HG03064 (cell line): ENCODE measurements at regions not wholly inside any gene's neighbourhood (a gene's known extent, or its start where the extent isn't known, plus 50 kb on each side); places are given as distances from the start of the nearest gene placed in this dataset.
"Not testable (repeated sequence)": the region's sequence is repeated elsewhere in the genome, so short reads cannot be mapped to it uniquely, and the experiment has no call there.

Source experiments
- ATAC-seq: cut with Tn5 transposase; IDR thresholded peaks from one replicate; pipeline ENCODE4 v1.9.1; 2021; ENCODE audit warnings: low read depth; ENCODE audit not compliant: unreplicated experiment

- no peak for ATAC-seq
These were observed 324.0 kb downstream of the FOXO1 start for GRCh38 chr13:40342461-40342860.

DNA sequence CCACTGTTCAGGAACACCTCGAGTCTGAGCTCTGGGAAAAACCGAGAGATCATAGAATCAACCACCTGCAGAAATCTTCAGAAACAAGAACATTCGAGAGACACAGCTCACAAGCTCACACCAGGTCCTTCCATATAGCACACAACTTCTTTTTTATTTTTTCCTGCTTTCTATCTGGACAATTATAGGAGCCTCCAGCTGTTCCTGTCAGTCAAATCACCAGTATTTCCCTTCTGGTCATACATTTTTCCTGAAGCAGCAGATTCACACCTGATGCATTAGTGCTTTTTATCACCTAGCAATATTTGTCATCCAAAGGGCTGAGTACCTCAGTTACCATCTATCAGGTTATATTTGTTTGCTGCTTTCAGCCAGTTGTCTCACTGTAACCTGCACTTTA is 323.5 kb downstream of the FOXO1 start:
- no peak for ATAC-seq

- no peak for ATAC-seq
These were observed 322.7 kb downstream of the FOXO1 start for GRCh38 chr13:40343550-40344269.

- no peak for ATAC-seq
These were observed 321.9 kb downstream of the FOXO1 start for GRCh38 chr13:40344270-40345148.

DNA sequence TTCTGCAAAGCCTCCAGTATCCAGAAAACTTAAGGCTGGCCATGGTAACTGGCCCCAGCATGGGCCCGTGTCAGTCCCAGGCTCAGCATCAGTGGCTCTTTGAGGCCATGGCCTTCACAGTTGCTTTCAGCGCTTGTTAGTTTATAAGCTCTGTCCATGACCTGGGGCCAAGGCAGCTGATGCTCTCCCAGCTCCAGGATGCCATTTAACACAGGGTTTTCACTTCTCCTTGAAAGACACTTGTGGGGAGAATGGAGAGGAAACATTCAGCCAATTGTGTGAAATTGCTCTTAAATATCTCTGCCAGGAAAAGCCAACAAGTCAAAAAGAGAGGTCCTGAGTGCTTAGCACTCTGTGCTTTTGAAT is 321.3 kb downstream of the FOXO1 start:
- ATAC-seq = no peak

GRCh38 chr13:40345654-40346372 is 320.6 kb downstream of the FOXO1 start:
- ATAC-seq = no peak

DNA sequence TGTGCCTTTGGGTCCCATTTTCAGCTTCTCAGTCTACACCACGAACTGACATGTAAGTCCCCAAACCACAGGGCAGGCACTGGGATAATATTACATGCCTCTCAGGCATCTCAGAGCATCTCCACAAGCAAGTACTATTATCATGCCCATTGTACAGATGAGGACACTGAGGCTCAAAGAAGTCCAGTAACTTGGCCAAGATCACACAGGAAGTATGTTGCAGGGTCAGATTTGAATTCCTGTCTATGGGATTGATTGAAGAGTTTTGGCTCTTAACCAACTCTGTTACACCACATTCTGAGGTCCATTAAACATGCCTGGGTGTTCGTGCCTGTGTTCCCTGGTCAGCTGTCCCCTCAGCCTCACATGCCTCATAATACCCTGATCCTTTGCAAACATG is 319.8 kb downstream of the FOXO1 start:
- no peak for ATAC-seq

GRCh38 chr13:40348096-40348679 is 318.3 kb downstream of the FOXO1 start:
- ATAC-seq = no peak

DNA sequence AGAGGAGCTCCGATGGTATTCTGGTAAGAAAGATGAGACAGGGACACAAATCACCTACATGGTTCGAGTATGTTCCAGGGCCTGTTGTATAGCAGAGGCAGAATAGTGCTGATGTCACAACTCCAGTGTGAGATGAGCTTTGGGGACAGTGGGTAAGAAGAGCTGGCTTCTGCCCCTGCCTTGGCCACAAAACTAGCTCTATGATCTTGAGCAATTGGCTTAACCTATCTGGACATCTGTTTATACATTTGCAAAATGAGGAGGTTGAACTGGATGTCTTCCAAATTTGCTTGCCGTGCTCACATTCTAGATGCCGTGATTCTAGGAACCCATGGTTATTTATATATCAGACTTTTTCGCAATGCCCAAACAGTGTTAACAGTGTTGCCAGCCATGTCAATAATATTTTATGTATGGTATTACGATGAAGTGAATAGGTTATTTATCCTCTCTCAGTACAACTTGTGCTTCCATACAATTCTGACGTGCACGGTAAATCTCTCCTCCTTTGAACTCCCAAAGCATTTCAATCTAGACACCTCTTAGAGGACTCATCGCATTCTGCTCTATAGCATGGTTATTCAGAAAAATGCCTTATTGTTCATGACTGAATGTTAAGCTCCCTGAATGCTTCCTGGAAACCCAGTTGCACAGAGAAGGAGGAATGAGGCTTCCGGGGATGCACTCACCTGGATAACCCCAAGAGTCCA is 316.0 kb downstream of the FOXO1 start:
- no peak for ATAC-seq

DNA sequence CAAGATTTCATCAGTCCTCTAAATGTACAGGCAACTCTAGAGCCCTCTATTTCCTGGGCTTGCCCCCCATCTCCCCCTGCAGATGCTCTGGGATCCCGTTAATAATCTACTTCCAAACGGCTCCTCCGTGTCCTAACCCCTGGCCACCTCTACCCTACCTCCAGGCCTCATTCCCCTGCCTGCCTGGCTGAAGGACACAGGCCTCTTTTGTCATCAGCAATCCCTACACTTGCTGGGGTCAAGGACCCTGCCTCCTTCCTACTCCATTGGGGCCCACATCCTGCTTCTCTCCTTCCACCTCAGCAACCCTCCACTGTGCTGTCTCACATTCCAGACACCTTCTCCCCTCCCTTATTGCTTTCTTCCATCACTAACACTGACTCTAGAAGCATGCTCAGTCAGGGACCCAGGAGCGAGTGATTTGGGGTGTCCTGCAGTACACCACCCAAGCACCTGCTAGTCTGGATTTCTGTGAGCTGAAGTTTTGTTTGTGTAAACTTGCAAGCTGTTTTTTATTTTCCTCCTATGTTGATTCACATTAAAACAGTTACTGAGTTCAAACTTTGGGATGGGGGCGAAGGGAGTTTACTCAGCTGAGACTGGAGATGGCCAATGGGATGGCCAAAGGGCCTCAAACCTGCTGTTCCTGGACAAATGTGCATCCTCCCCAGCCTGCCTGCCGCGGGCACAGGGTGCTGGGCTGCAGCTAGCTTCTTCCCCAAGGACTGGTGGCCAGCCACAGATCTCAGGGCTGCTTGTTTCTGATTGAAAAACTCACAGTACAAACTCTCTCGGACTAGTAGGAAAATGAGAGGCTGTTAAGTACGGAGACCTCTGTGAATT is 314.7 kb downstream of the FOXO1 start:
- no peak for ATAC-seq

- ATAC-seq = no peak
These were observed 314.1 kb downstream of the FOXO1 start for GRCh38 chr13:40352380-40352778.

DNA sequence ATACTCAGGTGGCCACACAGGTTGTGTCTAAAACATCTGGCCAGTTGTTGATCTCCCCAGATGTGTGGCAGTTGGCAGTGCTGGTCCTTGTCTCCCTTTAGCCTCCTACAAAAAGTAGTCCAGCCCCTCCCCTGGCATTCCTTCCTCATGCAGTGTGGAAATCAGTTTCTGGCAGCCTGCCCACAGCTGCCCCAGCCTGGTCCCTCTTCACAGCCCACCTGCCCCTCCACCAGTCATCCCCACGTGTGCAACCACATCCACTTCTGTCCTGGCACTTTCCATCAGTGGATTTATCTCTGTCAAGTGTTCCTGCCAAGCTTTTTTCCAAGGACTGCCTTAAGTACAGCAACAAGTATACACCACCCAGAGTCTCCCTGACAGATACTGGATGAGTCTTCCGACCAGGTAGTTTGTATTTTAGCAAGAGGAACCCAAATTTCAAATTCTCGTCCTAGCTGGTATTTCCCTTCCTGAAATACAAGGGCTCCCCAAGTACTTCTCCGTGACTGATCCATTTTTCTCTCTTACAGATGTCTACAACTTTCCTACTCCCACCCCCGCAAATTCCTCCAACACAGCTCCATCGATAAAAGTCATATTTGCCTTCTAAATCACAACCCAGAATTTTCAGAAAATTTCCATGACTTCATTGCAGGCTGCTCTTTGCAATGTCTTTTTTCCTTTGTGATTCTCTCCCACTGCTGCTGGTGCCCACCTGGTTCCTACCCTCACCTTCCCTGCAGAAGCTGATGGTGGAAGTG is 313.5 kb downstream of the FOXO1 start:
- no peak for ATAC-seq

GRCh38 chr13:40355126-40355724 is 311.2 kb downstream of the FOXO1 start:
- no peak for ATAC-seq

- no peak for ATAC-seq
These were observed 310.4 kb downstream of the FOXO1 start for GRCh38 chr13:40356011-40356410.

DNA sequence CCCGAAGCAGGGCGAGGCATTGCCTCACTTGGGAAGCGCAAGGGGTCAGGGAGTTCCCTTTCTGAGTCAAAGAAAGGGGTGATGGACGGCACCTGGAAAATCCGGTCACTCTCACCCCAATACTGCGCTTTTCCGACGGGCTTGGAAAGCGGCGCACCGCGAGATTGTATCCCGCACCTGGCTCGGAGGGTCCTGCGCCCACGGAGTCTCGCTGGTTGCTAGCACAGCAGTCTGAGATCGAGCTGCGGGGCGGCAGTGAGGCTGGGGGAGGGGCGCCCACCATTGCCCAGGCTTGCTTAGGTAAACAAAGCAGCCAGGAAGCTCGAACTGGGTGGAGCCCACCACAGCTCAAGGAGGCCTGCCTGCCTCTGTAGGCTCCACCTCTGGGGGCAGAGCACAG is 310.0 kb downstream of the FOXO1 start:
- not testable (repeated sequence) for ATAC-seq

DNA sequence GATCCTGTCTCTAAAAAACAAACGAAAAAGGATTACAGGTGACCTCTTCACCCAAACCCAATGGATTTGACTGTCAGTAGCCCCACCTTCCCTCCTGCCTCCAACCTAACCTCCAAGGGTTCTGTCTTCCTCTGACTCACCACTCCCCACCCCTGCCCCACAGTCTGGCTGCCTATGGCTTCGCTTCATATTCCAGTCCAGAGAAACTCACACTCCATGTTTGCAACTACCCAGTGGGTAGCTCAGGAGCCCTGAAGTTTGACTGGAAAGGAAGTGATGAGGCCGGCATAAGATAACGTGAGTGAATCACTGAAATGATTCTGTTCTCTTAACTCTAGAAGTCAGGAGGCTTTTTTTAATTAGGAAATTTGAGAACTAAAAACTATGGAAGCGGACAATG is 303.9 kb downstream of the FOXO1 start:
- ATAC-seq = no peak

DNA sequence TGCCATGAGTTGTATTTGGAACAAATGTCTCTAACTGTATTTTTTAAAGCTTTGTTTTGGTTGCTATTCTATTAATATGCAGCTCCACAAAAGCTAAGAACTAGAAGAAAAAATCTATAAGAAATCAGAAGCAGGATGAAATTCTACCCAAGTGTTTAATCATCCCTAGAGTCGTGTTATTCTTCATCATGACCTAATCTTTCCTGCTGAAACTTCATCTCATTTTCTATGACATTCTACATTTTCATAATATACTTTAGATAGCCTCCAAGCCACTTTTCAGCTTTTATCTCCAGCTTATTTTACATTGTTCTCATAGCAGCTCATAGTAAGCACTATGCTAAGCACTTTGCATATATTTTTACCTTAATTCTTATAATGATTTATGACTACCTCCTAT is 302.8 kb downstream of the FOXO1 start:
- ATAC-seq = no peak

- no peak for ATAC-seq
These were observed 300.3 kb downstream of the FOXO1 start for GRCh38 chr13:40366119-40366518.
